ENCODE measurements at regions not wholly inside any gene's neighbourhood (a gene's known extent, or its start where the extent isn't known, plus 50 kb on each side); places are given as distances from the start of the nearest gene placed in this dataset.

DNA sequence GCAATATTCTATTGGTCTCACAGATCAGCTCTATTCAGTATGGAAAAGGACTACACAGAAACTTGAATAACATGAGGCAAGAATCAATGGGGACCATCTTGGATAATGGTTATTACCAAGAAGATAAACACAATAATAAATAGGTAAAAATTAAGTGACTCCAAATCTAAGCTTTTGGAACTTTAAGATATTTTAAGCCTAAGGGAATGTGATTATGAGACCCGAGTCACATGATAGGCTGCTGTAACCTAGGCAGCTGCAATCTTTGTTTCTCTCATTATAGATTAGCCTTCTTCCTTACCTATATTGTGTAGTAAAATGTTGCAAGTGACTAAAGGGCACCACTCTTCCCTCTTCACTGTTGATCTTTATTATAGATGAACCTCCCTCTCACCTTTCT is 121.9 kb downstream of the SYT10 start:
- no peak for DNase-seq (ENCODE audit: extremely low read depth in 1 of 4, low spot score in 3 of 4)
- WGBS (ENCODE audit: insufficient coverage, low coverage, missing lambda C conversion rate): 18% methylated on average over 1 of the region's 1 CpG
- no peaks in the 10 kb centered on the region for H3K27me3 ChIP-seq (ENCODE audit: control insufficient read depth in 2 of 2, insufficient read depth in 2 of 2, low read length in 2 of 2)
- no peak for FAIRE-seq
- H3K4me1 ChIP-seq (replicated peaks in 1 of 2; ENCODE audit: control insufficient read depth in 2 of 2, insufficient read depth in 2 of 2, low read length in 2 of 2): no peaks in the 10 kb centered on the region; a peak in 2 of 5 replicates
- no peaks in the 10 kb centered on the region for H3K9me1 ChIP-seq (ENCODE audit: control insufficient read depth, insufficient read depth, low read length)
- H3K27ac ChIP-seq (ENCODE audit: extremely low read depth, low read depth, low read length): no peak overlapping the region
- no TSS peak for BruUV-seq (replicated peaks)
- no peaks in the 10 kb centered on the region for H4K20me1 ChIP-seq (replicated peaks; ENCODE audit: control insufficient read depth, insufficient read depth, low read length)
- no peak overlapping the region for H3K9ac ChIP-seq (ENCODE audit: insufficient read depth in 1 of 2, low read depth in 2 of 2, low read length in 2 of 2)
- H3K79me2 ChIP-seq (ENCODE audit: control insufficient read depth, insufficient read depth, low read length): no peaks in the 10 kb centered on the region
- in situ Hi-C loops (cut with MboI) (no loop called here), intact Hi-C loops (cut with micrococcal nuclease) (no loop called here)
- no peak overlapping the region for H3K4me2 ChIP-seq (ENCODE audit: insufficient read depth, low read length)
- H3K9me3 ChIP-seq (replicated peaks; ENCODE audit: control insufficient read depth, insufficient read depth, low read depth, low read length): no peaks in the 10 kb centered on the region
- no peak for ATAC-seq
- no peak for TF ChIP-seq ZNF445 (CRISPR knock-in tag; IDR thresholded peaks at IDR 0.05; ENCODE audit: low read depth)
- TF ChIP-seq CBX1 (IDR thresholded peaks at IDR 0.05; ENCODE audit: low read depth): no peak
- no peak for TF ChIP-seq ZNF23 (CRISPR knock-in tag; IDR thresholded peaks at IDR 0.05)
- TF ChIP-seq TAF1 (IDR thresholded peaks at IDR 0.05; ENCODE audit: control insufficient read depth, extremely low read depth, insufficient read depth, low read length, severe bottlenecking): no peak
- no peak for TF ChIP-seq RAD51 (IDR thresholded peaks at IDR 0.05; ENCODE audit: borderline replicate concordance, low read depth)
- no peak for TF ChIP-seq ZNF668 (CRISPR knock-in tag; IDR thresholded peaks at IDR 0.05)
- TF ChIP-seq ZBED1 (IDR thresholded peaks at IDR 0.05): no peak
- TF ChIP-seq NONO (IDR thresholded peaks at IDR 0.05; ENCODE audit: low read depth in 2 of 2, low read length in 1 of 2): no peak
- TF ChIP-seq, protein P1, sequence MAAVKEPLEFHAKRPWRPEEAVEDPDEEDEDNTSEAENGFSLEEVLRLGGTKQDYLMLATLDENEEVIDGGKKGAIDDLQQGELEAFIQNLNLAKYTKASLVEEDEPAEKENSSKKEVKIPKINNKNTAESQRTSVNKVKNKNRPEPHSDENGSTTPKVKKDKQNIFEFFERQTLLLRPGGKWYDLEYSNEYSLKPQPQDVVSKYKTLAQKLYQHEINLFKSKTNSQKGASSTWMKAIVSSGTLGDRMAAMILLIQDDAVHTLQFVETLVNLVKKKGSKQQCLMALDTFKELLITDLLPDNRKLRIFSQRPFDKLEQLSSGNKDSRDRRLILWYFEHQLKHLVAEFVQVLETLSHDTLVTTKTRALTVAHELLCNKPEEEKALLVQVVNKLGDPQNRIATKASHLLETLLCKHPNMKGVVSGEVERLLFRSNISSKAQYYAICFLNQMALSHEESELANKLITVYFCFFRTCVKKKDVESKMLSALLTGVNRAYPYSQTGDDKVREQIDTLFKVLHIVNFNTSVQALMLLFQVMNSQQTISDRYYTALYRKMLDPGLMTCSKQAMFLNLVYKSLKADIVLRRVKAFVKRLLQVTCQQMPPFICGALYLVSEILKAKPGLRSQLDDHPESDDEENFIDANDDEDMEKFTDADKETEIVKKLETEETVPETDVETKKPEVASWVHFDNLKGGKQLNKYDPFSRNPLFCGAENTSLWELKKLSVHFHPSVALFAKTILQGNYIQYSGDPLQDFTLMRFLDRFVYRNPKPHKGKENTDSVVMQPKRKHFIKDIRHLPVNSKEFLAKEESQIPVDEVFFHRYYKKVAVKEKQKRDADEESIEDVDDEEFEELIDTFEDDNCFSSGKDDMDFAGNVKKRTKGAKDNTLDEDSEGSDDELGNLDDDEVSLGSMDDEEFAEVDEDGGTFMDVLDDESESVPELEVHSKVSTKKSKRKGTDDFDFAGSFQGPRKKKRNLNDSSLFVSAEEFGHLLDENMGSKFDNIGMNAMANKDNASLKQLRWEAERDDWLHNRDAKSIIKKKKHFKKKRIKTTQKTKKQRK (IDR thresholded peaks at IDR 0.05; ENCODE audit: borderline replicate concordance, low read depth, low read length): no peak
- TF ChIP-seq SPI1 (IDR thresholded peaks at IDR 0.05; ENCODE audit: borderline replicate concordance, low read depth, low read length): no peak
- no peaks in the 10 kb centered on the region for H3K36me3 ChIP-seq (ENCODE audit: control insufficient read depth, insufficient read depth, low read length)
- no peak overlapping the region for H2AFZ ChIP-seq (ENCODE audit: low read depth, low read length)
- POLR2A ChIA-PET: interaction anchor here (0.9 kb wide), 1 partner anchor 13 kb away, joined by 3 read pairs; no protein-coding TSS in a partner anchor
- CTCF ChIA-PET (ENCODE audit: low intra/inter-chr PET ratio): no interaction called here
- no peak overlapping the region for H3K4me3 ChIP-seq

All from K562 (cell line).